OCI-LY1 (cell line): ENCODE measurements at regions not wholly inside any gene's neighbourhood (a gene's known extent, or its start where the extent isn't known, plus 50 kb on each side); places are given as distances from the start of the nearest gene placed in this dataset.

Experiments used
- H2AFZ ChIP-seq: fragments of 200-600 bp; sonication (generic), shearing (Covaris generic); 2 replicates; pipeline ENCODE4 v1.6.0; 2014; ENCODE audit warnings: antibody characterized with exemption, mild to moderate bottlenecking, low read length
- H3F3A ChIP-seq: fragments of 200-600 bp; sonication (generic), shearing (Covaris generic); 2 replicates; pipeline ENCODE4 v1.6.0; 2014; ENCODE audit warnings: mild to moderate bottlenecking, antibody characterized with exemption, low read length, moderate library complexity; ENCODE audit not compliant: insufficient read depth
- H3K27ac ChIP-seq: fragments of 200-600 bp; sonication (generic); 2 replicates; pipeline ENCODE4 v1.5.1; 2014; ENCODE audit warnings: low read length, mixed run types, mild to moderate bottlenecking, low read depth; ENCODE audit not compliant: poor library complexity, severe bottlenecking
- H3K27me3 ChIP-seq: fragments of 200-600 bp; sonication (generic); 2 replicates; pipeline ENCODE4 v1.6.0; 2014; ENCODE audit warnings: antibody characterized with exemption, mild to moderate bottlenecking, low read length, moderate library complexity; ENCODE audit not compliant: insufficient read depth
- H3K36me3 ChIP-seq: fragments of 200-600 bp; sonication (generic); 2 replicates; pipeline ENCODE4 v1.6.1; 2014; ENCODE audit warnings: mild to moderate bottlenecking, antibody characterized with exemption, low read length, moderate library complexity, mixed read lengths; ENCODE audit not compliant: insufficient read depth
- H3K4me1 ChIP-seq: fragments of 200-600 bp; sonication (generic); 2 replicates; pipeline ENCODE4 v1.5.1; 2014; ENCODE audit warnings: mild to moderate bottlenecking, low read length, moderate library complexity; ENCODE audit not compliant: insufficient read depth, severe bottlenecking
- H3K4me2 ChIP-seq: fragments of 200-600 bp; sonication (generic), shearing (Covaris generic); 2 replicates; pipeline ENCODE4 v1.6.1; 2014; ENCODE audit warnings: low read length
- H3K4me3 ChIP-seq: fragments of 200-600 bp; sonication (generic); 2 replicates; pipeline ENCODE4 v1.5.1; 2014; ENCODE audit warnings: low read length, low read depth, mild to moderate bottlenecking, mixed read lengths; ENCODE audit not compliant: poor library complexity, severe bottlenecking
- H3K79me2 ChIP-seq: fragments of 200-600 bp; shearing (Covaris generic); 2 replicates; pipeline ENCODE4 v1.6.1; 2016; ENCODE audit warnings: mixed run types, low read length, mixed read lengths; ENCODE audit not compliant: insufficient read depth
- H3K9ac ChIP-seq: fragments of 200-600 bp; sonication (generic), shearing (Covaris generic); 2 replicates; pipeline ENCODE4 v1.6.1; 2014; ENCODE audit warnings: mild to moderate bottlenecking, low read length, mixed read lengths
- H3K9me2 ChIP-seq: fragments of 200-600 bp; sonication (generic), shearing (Covaris generic); 2 replicates; pipeline ENCODE4 v1.6.1; 2014; ENCODE audit warnings: low read depth, mild to moderate bottlenecking, low read length, mixed read lengths
- H3K9me3 ChIP-seq: fragments of 200-600 bp; shearing (Covaris generic); 2 replicates; pipeline ENCODE4 v1.6.1; 2014; ENCODE audit warnings: low read length, mixed read lengths
- H4K20me1 ChIP-seq: fragments of 200-600 bp; sonication (generic), shearing (Covaris generic); 2 replicates; pipeline ENCODE4 v1.6.0; 2016; ENCODE audit warnings: mild to moderate bottlenecking, low read length; ENCODE audit not compliant: insufficient read depth
- CTCF ChIP-seq: fragments of 200-600 bp; sonication (generic), shearing (Covaris generic); IDR thresholded peaks from 2 replicates; pipeline ENCODE4 v1.5.1; 2017; ENCODE audit warnings: mild to moderate bottlenecking, antibody characterized with exemption, low read length, moderate library complexity, mixed read lengths
- EZH2 ChIP-seq: fragments of 200-600 bp; sonication (generic), shearing (Covaris generic); IDR thresholded peaks from 2 replicates; pipeline ENCODE4 v1.8.0; 2017; ENCODE audit warnings: borderline replicate concordance, mixed run types, mild to moderate bottlenecking, antibody characterized with exemption, low read length, moderate library complexity, mixed read lengths

- Histone ChIP-seq H3K36me3 (peaks cover 10% of the 10 kb centered on the region), H3K27me3 (no peaks in the 10 kb centered on the region), H3K9me2 (no peaks in the 10 kb centered on the region), H3K4me2 (0 out of 2 replicates have a peak overlapping the region, but pooled peaks have one; percentile 44), H2AFZ (no peak overlapping the region), H3K9me3 (no peaks in the 10 kb centered on the region), H3K4me3 (no peak overlapping the region), H3K4me1 (peaks cover 53% of the 10 kb centered on the region), H4K20me1 (no peaks in the 10 kb centered on the region), H3K27ac (peak overlapping the region; percentile 65), H3K9ac (no peak overlapping the region; the same call in 1 of the 2 replicates), H3K79me2 (no peaks in the 10 kb centered on the region), H3F3A (no peaks in the 10 kb centered on the region)
- TF ChIP-seq CTCF (no peak), EZH2 (no peak)
Measured at GRCh38 chr2:111662039-111662770, 221.8 kb downstream of the ANAPC1 start.

DNA sequence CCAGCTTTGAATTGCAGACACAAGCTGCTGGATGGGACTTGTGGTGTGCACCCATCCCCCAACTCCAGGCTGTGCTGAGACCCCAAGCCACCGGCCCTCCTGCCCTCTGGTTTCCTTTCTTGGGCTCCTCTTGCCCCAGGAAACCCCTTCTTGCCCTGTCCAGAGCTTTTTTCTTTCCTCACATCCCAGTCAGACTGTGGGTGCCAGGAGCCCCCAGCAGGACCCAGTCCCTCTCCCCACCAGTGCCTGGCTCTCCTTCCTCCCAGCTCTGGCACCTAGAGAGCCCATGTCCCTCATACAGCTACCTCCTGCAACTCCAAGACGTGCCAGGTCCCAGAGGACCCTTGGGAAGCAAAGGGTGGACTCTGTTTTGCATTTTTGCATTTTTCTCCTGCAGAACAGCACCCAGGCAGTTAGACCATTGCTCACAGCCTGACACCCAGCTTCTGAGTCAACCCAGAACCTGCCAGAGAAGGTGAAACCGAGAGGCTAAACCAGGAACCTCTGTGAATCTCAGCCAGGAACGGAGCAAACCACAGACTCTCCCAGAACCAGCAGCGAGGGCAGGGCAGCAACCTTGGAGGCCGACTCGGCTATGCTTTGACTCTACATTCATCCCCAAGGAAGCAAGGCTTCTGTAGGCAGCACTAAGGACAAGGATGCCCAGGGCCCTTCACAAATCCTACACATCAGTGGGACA, 221.1 kb downstream of the ANAPC1 start:
- Histone ChIP-seq H3K9me3 (peaks cover 6% of the 10 kb centered on the region), H3K36me3 (peaks cover 17% of the 10 kb centered on the region), H4K20me1 (no peaks in the 10 kb centered on the region), H3K79me2 (no peaks in the 10 kb centered on the region), H3F3A (no peaks in the 10 kb centered on the region), H3K27me3 (no peaks in the 10 kb centered on the region), H3K9me2 (no peaks in the 10 kb centered on the region), H3K4me1 (peaks cover 53% of the 10 kb centered on the region), H3K4me3 (no peak overlapping the region), H3K27ac (peak overlapping the region; percentile 65), H2AFZ (no peak overlapping the region), H3K9ac (peak overlapping the region; percentile 28; the same call in 1 of the 2 replicates), H3K4me2 (peak overlapping the region; percentile 44; the same call in 1 of the 2 replicates)
- no peak for TF ChIP-seq CTCF
- TF ChIP-seq EZH2: no peak

GRCh38 chr2:111663471-111664274, 220.3 kb downstream of the ANAPC1 start:
- H3K27ac ChIP-seq: peak overlapping the region; percentile 65
- H3F3A ChIP-seq: no peaks in the 10 kb centered on the region
- H3K79me2 ChIP-seq: no peaks in the 10 kb centered on the region
- H3K4me2 ChIP-seq: peak overlapping the region; percentile 44; the same call in 1 of the 2 replicates
- H2AFZ ChIP-seq: no peak overlapping the region
- H3K9me3 ChIP-seq: peaks cover 10% of the 10 kb centered on the region
- H3K36me3 ChIP-seq: peaks cover 25% of the 10 kb centered on the region
- peak overlapping the region; percentile 28; the same call in 1 of the 2 replicates for H3K9ac ChIP-seq
- peaks cover 61% of the 10 kb centered on the region for H3K4me1 ChIP-seq
- H3K27me3 ChIP-seq: no peaks in the 10 kb centered on the region
- no peaks in the 10 kb centered on the region for H3K9me2 ChIP-seq
- H4K20me1 ChIP-seq: no peaks in the 10 kb centered on the region
- H3K4me3 ChIP-seq: no peak overlapping the region
- TF ChIP-seq EZH2: no peak
- TF ChIP-seq CTCF: no peak
